ENCODE measurements at regions not wholly inside any gene's neighbourhood (a gene's known extent, or its start where the extent isn't known, plus 50 kb on each side); places are given as distances from the start of the nearest gene placed in this dataset.
"Not testable (repeated sequence)": the region's sequence is repeated elsewhere in the genome, so short reads cannot be mapped to it uniquely, and the experiment has no call there.

GRCh38 chr21:19065164-19065563 lies 661.6 kb upstream of the TMPRSS15 start:
- no peak overlapping the region for H3K27ac ChIP-seq
- H3K36me3 ChIP-seq, result no peaks in the 10 kb centered on the region
- TF ChIP-seq Cebpa-rat (IDR thresholded peaks at IDR 0.05), result no peak
- no peaks in the 10 kb centered on the region for H3K27me3 ChIP-seq
- H3K9ac ChIP-seq, result no peak overlapping the region
- H3K4me3 ChIP-seq, result no peak overlapping the region
- peaks cover 12% of the 10 kb centered on the region for H3K9me3 ChIP-seq
- no peaks in the 10 kb centered on the region for H4K20me1 ChIP-seq
- no peaks in the 10 kb centered on the region for H3K4me1 ChIP-seq
- H3K4me2 ChIP-seq, result no peak overlapping the region

GRCh38 chr21:19076031-19076430 lies 672.4 kb upstream of the TMPRSS15 start:
- Histone ChIP-seq H4K20me1 (no peaks in the 10 kb centered on the region), H3K9me3 (peaks cover 21% of the 10 kb centered on the region), H3K4me1 (no peaks in the 10 kb centered on the region), H3K4me2 (no peak overlapping the region), H3K27me3 (no peaks in the 10 kb centered on the region), H3K27ac (no peak overlapping the region), H3K4me3 (no peak overlapping the region), H3K36me3 (no peaks in the 10 kb centered on the region), H3K9ac (no peak overlapping the region)
- TF ChIP-seq Cebpa-rat (IDR thresholded peaks at IDR 0.05), result no peak

- no peaks in the 10 kb centered on the region for H3K9me3 ChIP-seq
- H3K27me3 ChIP-seq, result no peaks in the 10 kb centered on the region
- no peak overlapping the region for H3K9ac ChIP-seq
- H3K27ac ChIP-seq, result no peak overlapping the region
- H4K20me1 ChIP-seq, result no peaks in the 10 kb centered on the region
- H3K36me3 ChIP-seq, result no peaks in the 10 kb centered on the region
- TF ChIP-seq Cebpa-rat (IDR thresholded peaks at IDR 0.05), result no peak
- H3K4me1 ChIP-seq, result no peaks in the 10 kb centered on the region
- no peak overlapping the region for H3K4me3 ChIP-seq
- H3K4me2 ChIP-seq, result no peak overlapping the region
These were observed 706.1 kb upstream of the TMPRSS15 start for GRCh38 chr21:19109694-19110093.

- not testable (repeated sequence) for H3K9me3 ChIP-seq, H3K27ac ChIP-seq, H3K36me3 ChIP-seq, H3K4me1 ChIP-seq, H3K4me2 ChIP-seq, H3K4me3 ChIP-seq, H3K27me3 ChIP-seq, H4K20me1 ChIP-seq, H3K9ac ChIP-seq
These were observed 715.7 kb upstream of the TMPRSS15 start for GRCh38 chr21:19119259-19119658.

- no peaks in the 10 kb centered on the region for H4K20me1 ChIP-seq
- no peak overlapping the region for H3K27ac ChIP-seq
- H3K9ac ChIP-seq, result no peak overlapping the region
- no peaks in the 10 kb centered on the region for H3K27me3 ChIP-seq
- H3K4me3 ChIP-seq, result no peak overlapping the region
- H3K4me1 ChIP-seq, result no peaks in the 10 kb centered on the region
- no peaks in the 10 kb centered on the region for H3K36me3 ChIP-seq
- no peak for TF ChIP-seq Cebpa-rat (IDR thresholded peaks at IDR 0.05)
- H3K9me3 ChIP-seq, result no peaks in the 10 kb centered on the region
- H3K4me2 ChIP-seq, result no peak overlapping the region
These were observed 717.0 kb upstream of the TMPRSS15 start for GRCh38 chr21:19120591-19120990.

GRCh38 chr21:19122356-19122755 lies 718.8 kb upstream of the TMPRSS15 start:
- Histone ChIP-seq H4K20me1 (no peaks in the 10 kb centered on the region), H3K9me3 (no peaks in the 10 kb centered on the region), H3K36me3 (no peaks in the 10 kb centered on the region), H3K4me2 (no peak overlapping the region), H3K27ac (no peak overlapping the region), H3K4me1 (no peaks in the 10 kb centered on the region), H3K4me3 (no peak overlapping the region), H3K27me3 (no peaks in the 10 kb centered on the region), H3K9ac (no peak overlapping the region)
- TF ChIP-seq Cebpa-rat (IDR thresholded peaks at IDR 0.05), result no peak

- no peaks in the 10 kb centered on the region for H3K4me1 ChIP-seq
- H3K36me3 ChIP-seq, result no peaks in the 10 kb centered on the region
- H3K27ac ChIP-seq, result no peak overlapping the region
- H3K9me3 ChIP-seq, result no peaks in the 10 kb centered on the region
- no peaks in the 10 kb centered on the region for H3K27me3 ChIP-seq
- H3K4me3 ChIP-seq, result no peak overlapping the region
- H3K9ac ChIP-seq, result no peak overlapping the region
- no peaks in the 10 kb centered on the region for H4K20me1 ChIP-seq
- TF ChIP-seq Cebpa-rat (IDR thresholded peaks at IDR 0.05), result no peak
- H3K4me2 ChIP-seq, result no peak overlapping the region
These were observed 719.5 kb upstream of the TMPRSS15 start for GRCh38 chr21:19123053-19123452.

GRCh38 chr21:19123525-19123924 lies 719.9 kb upstream of the TMPRSS15 start:
- H3K4me3 ChIP-seq, result no peak overlapping the region
- H3K9me3 ChIP-seq, result no peaks in the 10 kb centered on the region
- no peak overlapping the region for H3K4me2 ChIP-seq
- H3K4me1 ChIP-seq, result no peaks in the 10 kb centered on the region
- no peaks in the 10 kb centered on the region for H3K36me3 ChIP-seq
- no peak for TF ChIP-seq Cebpa-rat (IDR thresholded peaks at IDR 0.05)
- H3K27me3 ChIP-seq, result no peaks in the 10 kb centered on the region
- no peak overlapping the region for H3K9ac ChIP-seq
- no peaks in the 10 kb centered on the region for H4K20me1 ChIP-seq
- no peak overlapping the region for H3K27ac ChIP-seq

GRCh38 chr21:19124691-19125090 lies 721.1 kb upstream of the TMPRSS15 start:
- H3K9me3 ChIP-seq, result no peaks in the 10 kb centered on the region

GRCh38 chr21:19130379-19131028 lies 726.9 kb upstream of the TMPRSS15 start:
- H3K4me2 ChIP-seq, result no peak overlapping the region
- H3K4me1 ChIP-seq, result no peaks in the 10 kb centered on the region
- no peak overlapping the region for H3K9ac ChIP-seq
- no peak for TF ChIP-seq Cebpa-rat (IDR thresholded peaks at IDR 0.05)
- no peak overlapping the region for H3K4me3 ChIP-seq
- no peak overlapping the region for H3K27ac ChIP-seq
- H3K27me3 ChIP-seq, result no peaks in the 10 kb centered on the region
- H3K9me3 ChIP-seq, result peaks cover 7% of the 10 kb centered on the region
- H4K20me1 ChIP-seq, result no peaks in the 10 kb centered on the region
- H3K36me3 ChIP-seq, result no peaks in the 10 kb centered on the region

More at GRCh38 chr21:19124691-19125090, 721.1 kb upstream of the TMPRSS15 start:
- Histone ChIP-seq H4K20me1 (no peaks in the 10 kb centered on the region), H3K27ac (no peak overlapping the region), H3K4me2 (no peak overlapping the region), H3K4me3 (no peak overlapping the region), H3K9ac (no peak overlapping the region), H3K4me1 (no peaks in the 10 kb centered on the region), H3K36me3 (no peaks in the 10 kb centered on the region), H3K27me3 (no peaks in the 10 kb centered on the region)
- no peak for TF ChIP-seq Cebpa-rat (IDR thresholded peaks at IDR 0.05)

GRCh38 chr21:19141511-19141910 lies 737.9 kb upstream of the TMPRSS15 start:
- Histone ChIP-seq H3K4me1 (no peaks in the 10 kb centered on the region), H3K36me3 (no peaks in the 10 kb centered on the region)

More at GRCh38 chr21:19141511-19141910, 737.9 kb upstream of the TMPRSS15 start:
- no peak overlapping the region for H3K4me3 ChIP-seq
- H4K20me1 ChIP-seq, result no peaks in the 10 kb centered on the region
- no peak for TF ChIP-seq Cebpa-rat (IDR thresholded peaks at IDR 0.05)
- no peak overlapping the region for H3K9ac ChIP-seq
- H3K27me3 ChIP-seq, result no peaks in the 10 kb centered on the region
- H3K4me2 ChIP-seq, result no peak overlapping the region
- no peaks in the 10 kb centered on the region for H3K9me3 ChIP-seq
- no peak overlapping the region for H3K27ac ChIP-seq
